ENCODE measurements at regions not wholly inside any gene's neighbourhood (a gene's known extent, or its start where the extent isn't known, plus 50 kb on each side); places are given as distances from the start of the nearest gene placed in this dataset.

DNA sequence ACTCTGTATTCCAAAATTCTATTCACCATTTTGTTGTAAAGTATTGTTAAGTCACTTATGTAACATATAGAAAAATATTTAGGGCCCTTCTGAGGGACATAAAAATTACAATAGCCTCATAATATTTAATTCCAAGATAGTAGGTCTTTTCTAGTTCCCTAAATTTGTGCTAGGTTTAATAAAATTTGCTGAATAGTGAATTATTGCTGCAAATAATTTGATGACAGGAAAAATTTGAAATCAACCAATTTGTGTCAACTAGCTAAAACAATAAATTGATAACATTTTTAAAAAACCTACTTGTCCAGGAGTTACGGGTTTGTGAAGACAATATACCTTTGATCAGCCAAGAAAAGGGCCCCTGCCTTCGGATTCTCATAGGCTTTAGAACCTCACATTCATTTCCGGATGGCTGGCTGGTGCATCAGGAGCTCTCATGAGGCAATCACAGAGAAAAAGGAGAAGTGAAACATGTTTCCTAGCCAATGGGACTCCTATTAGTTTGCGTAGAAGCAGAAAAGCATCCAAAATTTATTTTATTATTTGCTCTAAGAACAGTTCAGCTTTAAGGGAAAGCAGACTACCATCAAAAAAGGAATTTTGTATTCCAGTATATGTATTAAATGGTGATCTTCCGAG, 177.2 kb downstream of the LRRC3B start:
- no peak for TF ChIP-seq POLR2AphosphoS5 (IDR thresholded peaks at IDR 0.05)
- TF ChIP-seq, protein P1, sequence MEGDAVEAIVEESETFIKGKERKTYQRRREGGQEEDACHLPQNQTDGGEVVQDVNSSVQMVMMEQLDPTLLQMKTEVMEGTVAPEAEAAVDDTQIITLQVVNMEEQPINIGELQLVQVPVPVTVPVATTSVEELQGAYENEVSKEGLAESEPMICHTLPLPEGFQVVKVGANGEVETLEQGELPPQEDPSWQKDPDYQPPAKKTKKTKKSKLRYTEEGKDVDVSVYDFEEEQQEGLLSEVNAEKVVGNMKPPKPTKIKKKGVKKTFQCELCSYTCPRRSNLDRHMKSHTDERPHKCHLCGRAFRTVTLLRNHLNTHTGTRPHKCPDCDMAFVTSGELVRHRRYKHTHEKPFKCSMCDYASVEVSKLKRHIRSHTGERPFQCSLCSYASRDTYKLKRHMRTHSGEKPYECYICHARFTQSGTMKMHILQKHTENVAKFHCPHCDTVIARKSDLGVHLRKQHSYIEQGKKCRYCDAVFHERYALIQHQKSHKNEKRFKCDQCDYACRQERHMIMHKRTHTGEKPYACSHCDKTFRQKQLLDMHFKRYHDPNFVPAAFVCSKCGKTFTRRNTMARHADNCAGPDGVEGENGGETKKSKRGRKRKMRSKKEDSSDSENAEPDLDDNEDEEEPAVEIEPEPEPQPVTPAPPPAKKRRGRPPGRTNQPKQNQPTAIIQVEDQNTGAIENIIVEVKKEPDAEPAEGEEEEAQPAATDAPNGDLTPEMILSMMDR (IDR thresholded peaks at IDR 0.05) = no peak
